ENCODE measurements at regions not wholly inside any gene's neighbourhood (a gene's known extent, or its start where the extent isn't known, plus 50 kb on each side); places are given as distances from the start of the nearest gene placed in this dataset.
A peak's percentile ranks its signal among the peaks of the same experiment; 100 is the strongest.
"Not testable (repeated sequence)": the region's sequence is repeated elsewhere in the genome, so short reads cannot be mapped to it uniquely, and the experiment has no call there.

DNA sequence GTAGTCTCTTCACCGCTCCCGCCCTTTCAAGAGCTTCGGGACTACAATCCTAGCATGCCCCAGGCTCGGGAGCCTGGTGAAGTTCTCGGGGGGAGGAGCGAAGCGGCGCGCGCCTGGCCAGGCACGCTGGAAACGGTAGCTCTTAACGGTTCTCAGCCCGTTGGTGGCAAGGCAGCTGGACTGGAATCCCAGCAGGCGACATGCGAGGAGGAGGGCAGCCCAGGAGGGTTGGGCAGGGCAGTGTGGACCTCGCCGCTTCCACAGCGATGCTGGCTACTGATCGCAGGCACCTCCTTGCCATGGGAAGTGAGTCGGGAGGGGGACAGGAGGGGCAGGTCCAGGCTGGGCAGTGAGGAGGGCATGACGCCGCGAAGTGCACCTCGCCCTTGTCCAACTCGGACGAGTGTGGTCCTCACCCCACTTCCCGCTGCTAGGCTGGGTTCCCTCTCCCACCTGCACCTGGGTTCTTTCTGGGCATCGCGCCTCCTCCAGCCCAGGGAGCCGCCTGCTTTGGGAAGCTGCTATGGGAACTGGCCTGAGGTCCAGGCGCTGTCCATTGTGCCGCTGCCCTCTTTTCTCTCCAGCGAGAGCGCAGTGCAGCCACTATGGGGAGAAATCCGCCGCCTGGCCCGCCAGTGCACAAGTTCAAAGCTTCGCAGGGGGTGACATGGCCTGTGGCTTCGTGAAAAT is 367.8 kb upstream of the NUPR2 start:
- Mint-ChIP-seq H3K4me3 (no peak overlapping the region), H3K9me3 (peaks cover 43% of the 10 kb centered on the region), H3K36me3 (peaks cover 4% of the 10 kb centered on the region), H3K27me3 (no peaks in the 10 kb centered on the region), H3K27ac (no peak overlapping the region), H3K4me1 (no peaks in the 10 kb centered on the region)
- no peak for DNase-seq

DNA sequence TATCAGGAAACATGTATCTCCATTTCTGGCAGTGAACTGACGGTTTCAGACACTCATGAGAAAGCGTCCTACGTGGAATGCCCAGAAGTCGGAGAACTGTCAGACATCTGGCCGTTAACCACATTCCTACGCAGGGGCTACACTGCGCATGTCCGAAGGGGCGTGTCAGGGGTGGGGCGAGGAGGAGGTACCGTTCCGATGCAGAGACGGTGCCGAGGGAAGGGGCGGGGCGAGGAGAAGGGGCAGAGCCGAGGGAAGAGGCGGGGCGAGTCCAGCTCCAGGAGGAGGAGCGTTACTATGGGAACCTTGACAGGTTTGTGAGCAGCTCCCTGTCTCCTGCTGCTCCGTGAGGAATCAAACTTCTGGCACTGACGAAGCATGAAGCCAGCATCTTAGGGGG is 366.9 kb upstream of the NUPR2 start:
- H3K9me3 Mint-ChIP-seq, result peaks cover 38% of the 10 kb centered on the region
- H3K27ac Mint-ChIP-seq, result no peak overlapping the region
- DNase-seq, result no peak

DNA sequence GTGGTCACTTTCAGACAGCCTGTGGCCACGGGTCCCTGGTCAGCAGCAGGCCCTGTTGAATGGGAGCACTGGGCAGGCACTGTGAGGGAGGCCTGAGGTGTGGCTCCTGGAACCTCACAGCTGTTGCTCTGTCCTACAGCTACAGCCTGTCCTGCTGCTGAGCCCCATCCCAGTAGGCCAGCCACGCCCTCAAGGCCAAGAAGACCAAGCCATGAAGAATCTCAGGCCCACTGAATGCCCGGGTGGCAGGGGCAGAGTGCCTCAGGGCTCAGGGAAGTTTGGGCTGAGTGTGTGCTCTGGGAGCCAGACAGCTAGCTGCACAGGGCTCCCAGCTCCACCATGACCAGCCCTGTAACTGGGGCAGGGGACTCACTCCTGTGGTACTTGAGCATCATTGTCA is 363.5 kb upstream of the NUPR2 start:
- H3K36me3 Mint-ChIP-seq, result peaks cover 10% of the 10 kb centered on the region
- no peak for DNase-seq
- no peaks in the 10 kb centered on the region for H3K4me1 Mint-ChIP-seq
- H3K4me3 Mint-ChIP-seq, result no peak overlapping the region
- H3K27ac Mint-ChIP-seq, result no peak overlapping the region
- H3K9me3 Mint-ChIP-seq, result peaks cover 40% of the 10 kb centered on the region
- no peaks in the 10 kb centered on the region for H3K27me3 Mint-ChIP-seq

More for the DNA sequence above, 366.9 kb upstream of the NUPR2 start:
- H3K4me3 Mint-ChIP-seq, result no peak overlapping the region
- H3K4me1 Mint-ChIP-seq, result no peaks in the 10 kb centered on the region
- H3K36me3 Mint-ChIP-seq, result peaks cover 4% of the 10 kb centered on the region
- H3K27me3 Mint-ChIP-seq, result no peaks in the 10 kb centered on the region

DNA sequence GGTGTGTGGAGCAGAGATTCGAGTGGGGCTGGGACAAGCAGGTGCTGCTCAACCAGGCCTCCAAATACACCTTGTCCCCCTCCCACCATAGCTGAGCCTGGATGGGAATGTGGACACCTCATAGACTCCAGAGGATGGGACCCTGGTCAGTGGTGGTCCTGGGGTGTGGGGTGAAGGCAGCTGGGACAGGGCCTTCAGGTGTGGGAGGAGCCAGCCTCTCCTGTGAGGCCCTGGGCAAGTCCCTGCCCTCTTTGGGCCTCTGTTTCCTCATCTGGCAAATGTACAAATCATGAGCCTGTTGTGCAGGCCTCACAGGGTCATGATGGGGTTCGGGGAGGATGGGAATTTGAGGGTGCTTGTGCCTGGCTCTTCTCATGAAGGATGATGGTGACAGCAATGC is 362.9 kb upstream of the NUPR2 start:
- Mint-ChIP-seq H3K4me3 (no peak overlapping the region), H3K4me1 (no peaks in the 10 kb centered on the region), H3K27ac (no peak overlapping the region), H3K36me3 (peaks cover 10% of the 10 kb centered on the region), H3K27me3 (no peaks in the 10 kb centered on the region), H3K9me3 (peaks cover 41% of the 10 kb centered on the region)
- DNase-seq, result no peak

DNA sequence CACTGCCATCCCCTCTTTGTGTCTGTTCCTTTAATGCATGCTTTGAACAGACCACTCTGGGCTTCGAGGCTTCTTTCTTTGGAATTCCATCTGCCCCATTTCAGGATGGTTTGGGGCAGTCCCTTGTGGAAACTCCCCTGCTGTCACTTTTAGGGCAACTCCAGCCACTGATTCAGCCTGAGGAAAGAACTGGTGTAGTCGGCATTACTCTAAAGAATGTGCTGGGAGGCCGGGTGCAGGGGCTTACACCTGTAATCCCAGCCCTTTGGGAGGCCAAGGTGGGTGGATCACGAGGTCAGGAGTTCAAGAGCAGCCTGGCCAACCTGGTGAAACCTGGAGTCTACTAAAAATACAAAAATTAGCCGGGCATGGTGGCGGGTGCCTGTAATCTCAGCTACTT is 358.1 kb upstream of the NUPR2 start:
- H3K9me3 Mint-ChIP-seq, result peaks cover 51% of the 10 kb centered on the region

DNA sequence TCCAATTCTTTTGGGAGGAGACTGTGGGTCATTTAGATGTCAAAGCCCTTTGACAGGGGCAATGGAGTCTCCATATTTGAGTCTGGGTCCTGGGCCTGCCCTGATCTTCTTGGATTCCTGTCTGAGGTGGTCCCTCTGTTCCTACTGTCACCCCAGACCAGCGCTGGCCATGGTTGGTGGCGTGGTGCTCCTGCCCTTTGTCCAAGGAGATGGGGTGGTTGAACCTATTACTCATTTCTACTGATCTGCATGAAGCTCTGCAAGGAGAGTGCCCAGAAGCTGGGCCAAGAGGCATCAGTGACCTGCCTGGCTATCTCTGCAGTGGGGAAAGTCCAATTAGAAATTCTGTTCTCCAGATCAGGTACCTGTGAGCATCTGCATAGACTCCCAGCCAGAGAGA is 355.6 kb upstream of the NUPR2 start:
- no peak for DNase-seq
- H3K4me1 Mint-ChIP-seq, result no peaks in the 10 kb centered on the region
- peaks cover 3% of the 10 kb centered on the region for H3K36me3 Mint-ChIP-seq
- no peak overlapping the region for H3K4me3 Mint-ChIP-seq
- H3K27ac Mint-ChIP-seq, result no peak overlapping the region
- H3K27me3 Mint-ChIP-seq, result no peaks in the 10 kb centered on the region
- H3K9me3 Mint-ChIP-seq, result peaks cover 45% of the 10 kb centered on the region

More for the DNA sequence above, 358.1 kb upstream of the NUPR2 start:
- DNase-seq, result no peak
- Mint-ChIP-seq H3K4me3 (no peak overlapping the region), H3K4me1 (no peaks in the 10 kb centered on the region), H3K27ac (no peak overlapping the region), H3K36me3 (peaks cover 6% of the 10 kb centered on the region), H3K27me3 (no peaks in the 10 kb centered on the region)

DNA sequence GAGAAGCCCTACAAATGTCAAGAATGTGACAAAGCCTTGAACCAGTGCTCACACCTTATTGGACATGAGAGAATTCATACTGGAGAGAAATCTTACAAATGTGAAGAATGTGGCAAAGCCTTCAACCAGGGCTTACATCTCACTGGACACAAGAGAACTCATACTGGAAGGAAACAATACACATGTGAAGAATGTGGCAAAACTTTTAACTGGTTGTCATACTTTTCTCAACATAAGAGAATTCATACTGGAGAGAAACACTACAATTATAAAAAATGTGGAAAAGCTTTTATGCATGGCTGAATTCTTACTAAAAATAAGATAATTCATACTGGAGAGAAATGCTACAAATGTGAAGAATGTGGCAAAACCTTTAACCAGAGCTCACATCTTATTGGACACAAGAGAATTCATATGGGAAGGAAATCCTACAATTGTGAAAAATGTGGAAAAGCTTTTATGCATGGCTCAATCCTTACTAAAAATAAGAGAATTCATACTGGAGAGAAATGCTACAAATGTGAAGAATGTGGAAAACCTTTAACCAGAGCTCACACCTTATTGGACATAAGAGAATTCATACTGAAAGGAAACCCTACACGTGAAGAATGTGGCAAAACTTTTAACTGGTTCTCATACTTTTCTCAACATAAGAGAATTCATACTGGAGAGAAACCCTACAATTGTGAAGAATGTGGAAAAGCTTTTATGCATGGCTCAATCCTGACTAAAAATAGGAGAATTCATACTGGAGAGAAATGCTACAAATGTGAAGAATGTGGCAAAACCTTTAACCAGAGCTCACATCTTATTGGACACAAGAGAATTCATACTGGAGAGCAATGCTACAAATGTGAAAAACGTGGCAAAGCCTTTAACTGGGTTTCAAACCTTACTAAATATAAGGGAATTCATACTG is 350.6 kb upstream of the NUPR2 start:
- not testable (repeated sequence) for H3K27ac Mint-ChIP-seq, H3K4me3 Mint-ChIP-seq, DNase-seq, H3K36me3 Mint-ChIP-seq, H3K27me3 Mint-ChIP-seq, H3K4me1 Mint-ChIP-seq
- peaks cover 58% of the 10 kb centered on the region for H3K9me3 Mint-ChIP-seq

DNA sequence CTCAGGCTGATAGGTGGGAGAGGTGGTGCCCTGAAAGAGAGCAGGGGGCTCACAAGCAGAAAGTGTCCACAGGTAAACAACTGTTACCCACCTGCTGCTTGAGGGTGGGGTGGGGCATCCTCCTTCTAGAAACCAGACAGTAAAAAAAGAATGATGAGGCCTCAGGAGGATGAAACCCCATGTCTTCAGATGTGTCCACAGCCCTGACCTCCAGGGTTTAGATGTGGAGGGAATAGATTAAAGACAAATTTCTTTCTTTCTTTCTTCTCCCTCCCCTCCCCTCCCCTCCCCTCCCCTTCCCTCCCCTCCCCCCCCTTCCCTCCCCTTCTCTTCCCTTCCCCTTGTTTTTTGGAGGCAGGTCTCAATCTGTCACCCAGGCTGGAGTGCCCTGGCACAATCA is 333.5 kb upstream of the NUPR2 start:
- Mint-ChIP-seq H3K4me3 (no peak overlapping the region), H3K9me3 (peaks cover 37% of the 10 kb centered on the region), H3K4me1 (no peaks in the 10 kb centered on the region), H3K27ac (no peak overlapping the region), H3K36me3 (peaks cover 5% of the 10 kb centered on the region), H3K27me3 (no peaks in the 10 kb centered on the region)
- DNase-seq, result no peak

DNA sequence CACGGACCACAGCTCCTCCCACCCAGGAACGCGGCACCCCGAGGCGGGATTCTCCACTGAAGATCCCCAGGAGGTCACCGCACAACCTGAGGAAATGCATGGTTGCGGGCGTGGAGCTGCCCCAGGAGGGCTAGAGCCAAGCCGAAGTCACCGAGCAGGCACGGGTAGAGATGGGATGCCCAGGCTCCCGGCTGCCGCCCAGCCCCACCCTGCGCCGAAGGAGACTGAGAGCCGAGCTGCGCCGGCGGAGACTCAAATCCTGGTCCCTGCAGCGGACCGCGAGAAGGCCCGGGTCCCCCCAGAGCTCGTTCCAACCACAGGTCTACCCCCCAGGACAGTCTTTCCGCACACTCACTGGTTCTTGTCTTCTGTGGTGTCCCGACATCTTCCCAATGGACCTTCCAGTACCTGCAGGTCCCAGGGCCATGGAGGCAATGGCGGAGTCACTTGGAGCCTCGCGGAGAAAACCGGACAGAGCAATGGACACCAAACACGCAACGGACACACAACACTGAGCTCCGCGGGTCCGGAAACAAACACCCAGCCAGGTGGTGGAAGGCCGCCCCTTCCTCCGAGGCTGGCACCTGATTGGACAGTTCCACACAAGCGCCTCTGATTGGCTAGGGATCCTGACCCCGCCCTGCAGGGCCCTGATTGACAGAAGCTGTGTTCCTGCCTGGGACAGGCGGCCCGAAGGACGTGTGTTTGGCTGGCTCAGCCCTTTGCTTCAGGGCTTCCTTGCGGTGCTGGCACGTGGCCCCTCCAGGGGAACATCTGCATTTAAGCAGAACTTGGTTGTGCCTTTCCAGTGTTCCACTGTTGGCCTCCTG is 331.9 kb upstream of the NUPR2 start:
- no peak overlapping the region for H3K27ac Mint-ChIP-seq
- DNase-seq, result no peak
- H3K9me3 Mint-ChIP-seq, result peaks cover 37% of the 10 kb centered on the region
- H3K4me1 Mint-ChIP-seq, result no peaks in the 10 kb centered on the region
- no peak overlapping the region for H3K4me3 Mint-ChIP-seq
- H3K27me3 Mint-ChIP-seq, result no peaks in the 10 kb centered on the region
- H3K36me3 Mint-ChIP-seq, result peaks cover 4% of the 10 kb centered on the region

DNA sequence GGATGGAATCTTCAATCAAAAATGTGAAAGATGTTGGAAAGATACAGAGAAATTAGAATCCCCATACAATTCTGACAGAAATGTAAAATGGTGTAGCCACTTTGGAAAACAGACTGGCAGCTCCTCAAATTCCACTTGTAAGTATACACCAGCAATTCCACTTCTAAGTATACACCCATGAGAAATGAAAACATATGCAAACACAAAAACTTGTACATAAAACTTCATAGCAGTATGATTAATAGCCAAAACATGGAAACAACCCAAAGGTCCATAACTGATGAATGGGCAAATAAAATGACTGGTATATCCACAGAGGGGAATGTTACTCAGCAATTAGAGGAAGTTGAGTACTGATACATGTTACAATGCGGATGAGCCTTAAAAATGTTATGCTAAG is 304.3 kb upstream of the NUPR2 start:
- H3K4me1 Mint-ChIP-seq, H3K36me3 Mint-ChIP-seq, H3K27ac Mint-ChIP-seq, H3K4me3 Mint-ChIP-seq, H3K27me3 Mint-ChIP-seq, DNase-seq: not testable (repeated sequence)
- H3K9me3 Mint-ChIP-seq, result peaks cover 17% of the 10 kb centered on the region

DNA sequence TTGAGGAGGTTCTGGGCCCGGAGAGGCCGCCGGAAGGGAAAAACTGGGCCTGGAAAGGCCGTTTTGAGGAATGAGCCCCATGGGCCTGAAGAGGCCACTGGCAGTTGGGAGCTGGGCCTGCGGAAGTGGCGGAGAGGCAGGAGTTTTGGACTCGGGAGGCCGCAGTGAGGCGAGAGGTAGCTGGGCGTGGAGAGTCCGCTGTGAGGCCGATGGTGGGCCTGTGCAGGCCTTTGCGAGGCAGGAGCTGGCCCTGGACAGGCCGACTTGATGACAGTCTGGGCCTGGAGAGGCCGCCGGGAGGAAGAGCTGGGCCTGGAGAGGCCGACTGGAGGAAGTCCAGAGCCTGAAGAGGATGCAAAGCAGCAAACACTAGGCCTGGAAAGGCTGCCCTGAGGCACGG is 259.0 kb upstream of the NUPR2 start:
- Mint-ChIP-seq H3K4me1 (no peaks in the 10 kb centered on the region), H3K27ac (no peak overlapping the region), H3K4me3 (no peak overlapping the region), H3K36me3 (no peaks in the 10 kb centered on the region), H3K27me3 (no peaks in the 10 kb centered on the region), H3K9me3 (peaks cover 1% of the 10 kb centered on the region)
- DNase-seq, result no peak

DNA sequence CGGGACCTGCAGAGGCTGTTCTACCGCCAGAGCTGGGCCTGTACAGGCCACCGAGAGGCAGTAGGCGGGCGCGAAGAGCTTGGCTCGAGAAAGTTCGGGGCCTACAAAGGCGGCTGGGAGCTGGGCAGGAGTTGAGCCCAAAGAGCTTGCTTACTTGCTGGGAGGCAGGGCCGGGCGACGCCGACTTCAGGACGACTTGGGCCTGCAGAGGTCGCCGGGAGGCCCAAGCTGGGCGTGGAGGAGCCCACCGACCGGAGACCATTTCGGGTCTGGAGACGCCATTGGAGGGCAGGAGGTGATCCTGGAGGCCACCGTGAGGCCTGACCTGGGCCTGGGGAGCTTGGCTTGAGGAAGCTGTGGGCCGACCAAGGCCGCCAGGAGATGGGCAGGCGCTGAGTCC is 258.4 kb upstream of the NUPR2 start:
- DNase-seq, H3K36me3 Mint-ChIP-seq, H3K9me3 Mint-ChIP-seq, H3K27me3 Mint-ChIP-seq, H3K27ac Mint-ChIP-seq, H3K4me1 Mint-ChIP-seq, H3K4me3 Mint-ChIP-seq: not testable (repeated sequence)

DNA sequence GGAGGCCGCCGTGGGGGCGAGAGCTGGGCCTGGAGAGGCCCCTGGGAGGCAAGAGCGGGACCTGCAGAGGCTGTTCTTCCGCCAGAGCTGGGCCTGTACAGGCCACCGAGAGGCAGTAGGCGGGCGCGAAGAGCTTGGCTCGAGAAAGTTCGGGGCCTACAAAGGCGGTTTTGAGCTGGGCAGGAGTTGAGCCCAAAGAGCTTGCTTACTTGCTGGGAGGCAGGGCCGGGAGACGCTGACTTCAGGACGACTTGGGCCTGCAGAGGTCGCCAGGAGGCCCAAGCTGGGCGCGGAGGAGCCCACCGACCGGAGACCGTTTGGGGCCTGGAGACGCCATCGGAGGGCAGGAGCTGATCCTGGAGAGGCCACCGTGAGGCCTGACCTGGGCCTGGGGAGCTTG is 257.1 kb upstream of the NUPR2 start:
- H3K4me3 Mint-ChIP-seq, H3K4me1 Mint-ChIP-seq, H3K36me3 Mint-ChIP-seq, H3K27me3 Mint-ChIP-seq, H3K27ac Mint-ChIP-seq, H3K9me3 Mint-ChIP-seq: not testable (repeated sequence)
- peak; percentile 40 for DNase-seq

DNA sequence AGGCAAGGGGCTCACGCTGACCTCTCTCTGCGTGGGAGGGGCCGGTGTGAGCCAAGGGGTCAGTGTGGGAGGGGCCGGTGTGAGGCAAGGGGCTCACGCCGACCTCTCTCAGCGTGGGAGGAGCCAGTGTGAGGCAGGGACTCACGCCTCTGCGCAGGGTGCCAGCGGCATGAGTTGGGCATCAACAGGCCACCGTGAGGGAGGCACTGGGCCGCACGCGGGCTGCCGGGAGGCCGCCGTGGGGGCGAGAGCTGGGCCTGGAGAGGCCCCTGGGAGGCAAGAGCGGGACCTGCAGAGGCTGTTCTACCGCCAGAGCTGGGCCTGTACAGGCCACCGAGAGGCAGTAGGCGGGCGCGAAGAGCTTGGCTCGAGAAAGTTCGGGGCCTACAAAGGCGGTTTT is 255.6 kb upstream of the NUPR2 start:
- not testable (repeated sequence) for DNase-seq, H3K4me1 Mint-ChIP-seq, H3K36me3 Mint-ChIP-seq, H3K27ac Mint-ChIP-seq, H3K9me3 Mint-ChIP-seq, H3K27me3 Mint-ChIP-seq, H3K4me3 Mint-ChIP-seq

DNA sequence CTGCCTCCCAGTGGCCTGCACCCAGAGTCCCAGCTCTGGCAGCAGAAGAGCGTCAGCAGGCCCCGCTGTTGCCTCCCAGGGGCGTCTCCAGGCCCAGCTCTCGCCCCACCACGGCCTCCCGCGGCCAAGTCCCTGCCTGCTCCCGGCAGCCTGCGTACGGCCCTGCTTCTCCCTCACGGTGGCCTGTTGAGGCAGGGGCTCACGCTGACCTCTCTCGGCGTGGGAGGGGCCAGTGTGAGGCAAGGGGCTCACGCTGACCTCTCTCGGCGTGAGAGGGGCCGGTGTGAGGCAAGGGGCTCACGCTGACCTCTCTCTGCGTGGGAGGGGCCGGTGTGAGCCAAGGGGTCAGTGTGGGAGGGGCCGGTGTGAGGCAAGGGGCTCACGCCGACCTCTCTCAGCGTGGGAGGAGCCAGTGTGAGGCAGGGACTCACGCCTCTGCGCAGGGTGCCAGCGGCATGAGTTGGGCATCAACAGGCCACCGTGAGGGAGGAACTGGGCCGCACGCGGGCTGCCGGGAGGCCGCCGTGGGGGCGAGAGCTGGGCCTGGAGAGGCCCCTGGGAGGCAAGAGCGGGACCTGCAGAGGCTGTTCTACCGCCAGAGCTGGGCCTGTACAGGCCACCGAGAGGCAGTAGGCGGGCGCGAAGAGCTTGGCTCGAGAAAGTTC is 254.1 kb upstream of the NUPR2 start:
- H3K4me1 Mint-ChIP-seq, H3K27ac Mint-ChIP-seq, H3K4me3 Mint-ChIP-seq, DNase-seq, H3K27me3 Mint-ChIP-seq, H3K36me3 Mint-ChIP-seq, H3K9me3 Mint-ChIP-seq: not testable (repeated sequence)

Data from activated naive CD8-positive, alpha-beta T cell treated with anti-CD3 and anti-CD28 coated beads for 36 hours (primary cell).